GM18873 (cell line): ENCODE measurements at regions not wholly inside any gene's neighbourhood (a gene's known extent, or its start where the extent isn't known, plus 50 kb on each side); places are given as distances from the start of the nearest gene placed in this dataset.
A peak's percentile ranks its signal among the peaks of the same experiment; 100 is the strongest.

Experiments used
- ATAC-seq: cut with Tn5 transposase; IDR thresholded peaks from one replicate; pipeline ENCODE4 v1.9.1; 2021; ENCODE audit warnings: mild to moderate bottlenecking, moderate library complexity, moderate number of reproducible peaks; ENCODE audit not compliant: unreplicated experiment, low FRiP score

DNA sequence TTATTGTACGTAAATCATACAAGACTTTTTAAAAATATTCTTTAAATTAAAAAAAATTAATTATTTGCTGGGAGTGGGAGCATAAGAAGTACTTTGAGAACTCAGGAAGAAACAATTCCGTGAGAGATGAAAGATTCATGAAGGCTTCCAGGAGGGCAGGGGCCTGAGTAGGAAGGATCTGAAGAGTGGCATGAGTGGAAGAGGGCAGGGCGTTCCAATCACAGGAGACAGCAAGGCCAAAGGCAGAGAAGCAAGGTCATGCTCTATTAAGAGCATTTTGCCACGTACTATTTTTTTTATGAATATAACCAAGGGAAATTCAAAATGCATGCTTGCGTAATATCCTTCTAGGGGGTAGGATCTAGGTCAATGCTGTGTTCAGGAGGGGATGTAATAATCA, 265.5 kb downstream of the ZNF608 start:
- no peak for ATAC-seq

DNA sequence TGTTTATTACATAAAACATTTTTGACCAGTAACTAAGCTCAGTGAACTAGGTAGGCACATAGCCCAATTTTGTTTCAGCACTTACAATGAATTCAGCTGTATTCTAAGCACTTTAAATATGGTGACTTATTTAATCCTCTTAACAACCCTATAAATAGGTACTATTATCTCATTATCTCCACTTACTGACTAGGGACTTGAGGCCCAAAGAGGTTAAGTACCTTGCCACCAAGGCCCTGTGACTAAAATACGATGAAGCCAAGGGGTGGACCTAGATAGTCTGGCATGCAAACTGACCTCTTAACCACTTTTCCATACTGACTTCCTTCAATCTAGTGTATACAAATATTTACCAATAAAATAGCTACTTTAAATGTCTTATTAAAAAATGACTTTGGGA, 266.4 kb downstream of the ZNF608 start:
- ATAC-seq: no peak

DNA sequence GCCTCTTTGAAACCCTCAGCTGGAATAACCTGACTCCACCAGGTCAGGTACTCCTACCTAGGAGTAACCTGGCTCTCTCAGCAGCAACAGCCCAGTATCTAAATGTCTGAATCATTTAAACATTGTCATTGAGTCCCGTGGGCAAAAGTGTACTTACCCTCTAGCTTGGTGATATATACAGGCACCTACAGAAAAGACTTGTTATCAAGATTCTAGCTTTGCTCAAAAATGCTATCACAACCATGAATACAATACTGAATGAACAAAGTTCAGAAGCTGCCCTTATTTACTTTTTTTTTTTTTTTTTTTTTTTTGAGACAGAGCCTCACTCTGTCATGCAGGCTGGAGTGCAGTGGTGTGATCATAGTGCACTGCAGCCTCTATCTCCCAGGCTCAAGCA, 268.2 kb downstream of the ZNF608 start:
- ATAC-seq: no peak

DNA sequence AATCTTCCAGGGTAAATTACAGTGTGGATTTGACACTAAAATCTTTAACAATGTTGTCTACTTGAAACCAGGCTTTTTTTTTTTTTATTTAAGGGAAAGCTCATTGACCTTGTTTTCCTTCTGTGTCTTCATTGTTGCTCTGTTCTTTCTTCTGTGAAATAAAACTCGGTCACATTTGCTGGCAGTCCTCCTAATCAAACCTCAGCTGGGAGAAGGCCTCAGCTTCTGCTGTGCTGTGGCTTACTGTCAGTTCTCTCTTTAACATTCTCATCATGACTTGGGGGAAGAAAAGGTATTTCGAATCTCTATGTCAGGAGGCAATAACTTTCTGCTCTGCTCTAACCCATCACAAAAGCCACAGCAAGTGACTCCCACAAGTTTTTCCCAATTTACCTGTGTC, 268.9 kb downstream of the ZNF608 start:
- no peak for ATAC-seq

- no peak for ATAC-seq
These were observed 269.4 kb downstream of the ZNF608 start for GRCh38 chr5:124477062-124477461.

DNA sequence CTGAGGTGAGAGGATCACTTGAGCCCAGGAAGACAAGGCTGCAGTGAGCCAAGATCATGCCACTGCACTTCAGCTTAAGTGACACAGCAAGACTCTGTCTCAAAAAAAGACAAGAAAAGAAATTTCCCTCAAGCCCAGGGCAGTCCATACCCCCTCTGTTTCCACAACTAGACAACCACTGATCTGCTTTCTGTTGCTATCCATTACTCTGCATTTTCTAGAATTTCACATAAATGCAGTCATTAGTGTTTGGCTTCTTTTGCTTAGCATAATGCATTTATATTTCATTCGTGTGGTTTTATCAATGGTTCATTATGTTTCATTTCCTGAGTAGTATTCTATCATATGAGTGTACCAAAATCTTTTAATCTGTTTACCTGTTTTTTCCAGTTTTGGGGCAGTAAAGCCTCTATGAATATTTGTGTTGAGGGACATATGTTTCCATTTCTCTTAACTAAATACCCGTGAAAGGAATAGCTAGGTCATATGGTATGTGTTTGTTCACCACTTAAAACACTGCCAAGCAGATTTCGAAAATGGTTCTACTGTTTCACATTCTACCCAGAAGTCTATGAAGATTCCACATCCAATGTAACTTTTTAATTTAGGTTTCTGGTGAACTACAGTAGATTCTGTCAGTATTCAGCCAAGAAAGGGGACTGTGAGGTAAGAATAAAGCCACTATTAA, 271.8 kb downstream of the ZNF608 start:
- ATAC-seq: no peak

DNA sequence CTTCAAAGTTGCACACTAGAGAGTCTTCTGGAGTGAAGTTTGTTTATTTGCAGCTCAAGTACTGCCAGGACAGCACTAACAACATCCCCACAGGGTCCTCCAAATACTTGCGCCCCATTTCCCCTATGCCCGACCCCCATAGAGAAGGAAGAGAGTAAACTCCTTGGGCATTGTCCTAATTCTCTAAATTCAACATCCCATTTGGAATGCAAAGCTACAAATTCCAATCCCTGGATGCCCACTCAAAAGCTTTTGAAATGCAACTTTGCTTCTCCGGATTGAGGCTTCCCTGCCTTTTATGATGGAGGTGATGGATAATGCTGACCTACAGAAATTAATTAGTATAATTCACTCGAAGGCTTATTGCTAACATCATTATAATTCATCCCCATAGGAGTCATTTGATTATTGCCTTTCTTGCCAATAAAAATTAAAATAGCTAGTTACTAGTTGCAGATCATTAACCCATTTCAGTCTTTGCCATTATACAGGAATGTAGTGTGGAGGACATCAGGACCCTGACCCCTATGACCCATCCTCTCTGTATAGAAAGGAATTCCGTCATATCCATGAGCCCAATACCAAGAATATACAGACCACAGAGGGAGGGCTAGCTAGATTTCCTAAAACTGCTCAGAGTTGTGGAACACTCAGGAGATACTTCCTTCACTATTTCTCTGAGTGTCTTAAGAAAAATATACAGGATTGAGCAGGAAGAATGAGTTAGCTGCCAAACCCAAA, 277.6 kb downstream of the ZNF608 start:
- no peak for ATAC-seq

DNA sequence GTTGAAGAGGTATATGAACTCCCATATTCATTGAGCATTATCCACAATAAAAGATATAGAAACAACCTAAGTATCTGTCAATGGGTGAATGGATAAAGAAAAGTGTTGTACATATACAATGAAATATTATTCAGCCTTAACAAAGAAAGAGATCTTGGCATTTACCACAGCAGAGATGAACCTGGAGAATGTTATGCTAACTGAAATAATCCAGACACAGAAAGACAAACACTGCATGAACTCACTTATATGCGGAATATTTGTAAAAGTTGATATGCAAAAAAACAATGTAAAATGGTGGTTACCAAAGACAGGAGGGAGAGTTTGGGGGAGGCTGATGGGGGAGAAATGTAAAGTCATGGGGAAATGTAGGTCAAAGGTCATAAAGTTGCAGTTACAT, 278.7 kb downstream of the ZNF608 start:
- no peak for ATAC-seq

GRCh38 chr5:124466011-124466410, 280.4 kb downstream of the ZNF608 start:
- no peak for ATAC-seq

GRCh38 chr5:124463851-124464250, 282.6 kb downstream of the ZNF608 start:
- ATAC-seq: no peak

DNA sequence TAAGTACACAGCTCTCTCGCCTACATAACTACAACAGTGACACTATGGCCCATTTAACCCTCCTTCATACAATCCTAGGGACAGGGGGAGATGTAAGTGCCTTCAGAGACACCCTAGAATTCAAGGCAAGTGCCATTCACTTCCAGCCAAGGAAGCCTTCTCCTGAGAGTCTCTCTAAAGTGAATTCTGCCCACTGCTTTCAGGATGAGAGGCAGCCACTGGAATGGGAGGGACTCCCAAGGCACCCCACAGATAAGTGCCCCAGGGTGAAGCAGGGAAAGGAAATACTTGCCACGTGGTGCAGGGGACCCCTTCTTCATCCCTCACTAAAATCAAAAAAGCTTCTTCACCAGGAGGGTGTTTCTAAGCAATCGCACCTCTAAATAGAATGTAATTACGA, 283.7 kb downstream of the ZNF608 start:
- ATAC-seq: no peak

DNA sequence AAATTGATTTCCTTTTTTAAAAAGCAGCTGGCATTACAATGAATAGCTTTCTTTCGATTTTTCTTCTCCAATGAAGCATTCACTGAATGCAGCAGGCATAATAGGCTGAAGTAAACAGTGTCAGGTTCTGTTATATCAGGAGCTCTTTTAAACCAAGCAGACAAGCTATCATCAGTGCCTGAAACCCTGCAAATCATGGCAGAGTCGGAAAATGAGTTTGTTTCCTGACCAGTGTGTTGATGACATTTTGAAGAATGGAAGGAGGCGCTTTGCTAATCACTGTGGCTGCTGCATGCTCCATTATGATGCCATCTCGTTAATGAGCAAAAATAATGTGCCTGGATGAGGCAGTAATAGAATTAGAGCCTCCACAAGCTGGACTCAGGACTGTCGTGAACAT, 284.5 kb downstream of the ZNF608 start:
- no peak for ATAC-seq

- ATAC-seq: no peak
These were observed 285.3 kb downstream of the ZNF608 start for GRCh38 chr5:124461157-124461556.

GRCh38 chr5:124460642-124461041, 285.8 kb downstream of the ZNF608 start:
- ATAC-seq: no peak

GRCh38 chr5:124459984-124460383, 286.5 kb downstream of the ZNF608 start:
- no peak for ATAC-seq

DNA sequence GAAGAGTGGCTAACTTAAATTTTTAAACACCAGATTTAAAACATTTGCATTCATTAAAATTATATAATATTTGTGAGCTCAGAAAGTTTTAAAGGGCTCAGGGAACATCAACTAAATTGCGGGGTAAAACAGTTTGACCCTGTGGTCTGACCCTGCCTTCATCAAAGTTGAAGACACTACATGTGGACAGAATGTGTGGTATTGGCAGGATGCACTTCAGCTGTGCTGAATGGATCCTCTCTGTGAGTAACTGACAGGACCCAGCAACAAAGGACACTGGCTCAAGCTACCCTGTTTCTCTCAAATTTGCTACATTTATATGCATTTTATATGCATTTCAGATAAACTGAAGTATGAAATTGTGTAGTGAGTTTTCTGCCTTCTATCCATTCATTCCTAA, 288.5 kb downstream of the ZNF608 start:
- no peak for ATAC-seq

GRCh38 chr5:124457101-124457500, 289.3 kb downstream of the ZNF608 start:
- ATAC-seq: no peak

GRCh38 chr5:124456249-124456648, 290.2 kb downstream of the ZNF608 start:
- ATAC-seq: no peak

DNA sequence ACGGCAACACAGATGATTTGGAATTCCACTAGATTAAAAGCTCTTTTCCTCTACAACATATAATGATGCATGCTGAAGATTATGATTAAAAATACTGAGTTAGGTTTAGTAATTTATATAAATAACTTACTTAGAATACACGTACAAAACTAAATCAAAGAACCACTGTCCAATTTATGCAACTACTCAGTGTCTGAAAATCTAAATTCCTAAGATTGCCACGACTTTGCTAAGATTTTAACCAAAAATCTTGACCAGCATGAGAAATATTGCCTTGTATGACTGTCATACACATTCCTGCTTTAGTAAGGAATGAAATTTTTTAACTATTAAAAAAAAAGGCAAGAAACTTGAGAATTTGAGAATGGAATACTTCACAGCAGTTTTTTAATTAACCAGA, 292.4 kb downstream of the ZNF608 start:
- ATAC-seq: no peak

DNA sequence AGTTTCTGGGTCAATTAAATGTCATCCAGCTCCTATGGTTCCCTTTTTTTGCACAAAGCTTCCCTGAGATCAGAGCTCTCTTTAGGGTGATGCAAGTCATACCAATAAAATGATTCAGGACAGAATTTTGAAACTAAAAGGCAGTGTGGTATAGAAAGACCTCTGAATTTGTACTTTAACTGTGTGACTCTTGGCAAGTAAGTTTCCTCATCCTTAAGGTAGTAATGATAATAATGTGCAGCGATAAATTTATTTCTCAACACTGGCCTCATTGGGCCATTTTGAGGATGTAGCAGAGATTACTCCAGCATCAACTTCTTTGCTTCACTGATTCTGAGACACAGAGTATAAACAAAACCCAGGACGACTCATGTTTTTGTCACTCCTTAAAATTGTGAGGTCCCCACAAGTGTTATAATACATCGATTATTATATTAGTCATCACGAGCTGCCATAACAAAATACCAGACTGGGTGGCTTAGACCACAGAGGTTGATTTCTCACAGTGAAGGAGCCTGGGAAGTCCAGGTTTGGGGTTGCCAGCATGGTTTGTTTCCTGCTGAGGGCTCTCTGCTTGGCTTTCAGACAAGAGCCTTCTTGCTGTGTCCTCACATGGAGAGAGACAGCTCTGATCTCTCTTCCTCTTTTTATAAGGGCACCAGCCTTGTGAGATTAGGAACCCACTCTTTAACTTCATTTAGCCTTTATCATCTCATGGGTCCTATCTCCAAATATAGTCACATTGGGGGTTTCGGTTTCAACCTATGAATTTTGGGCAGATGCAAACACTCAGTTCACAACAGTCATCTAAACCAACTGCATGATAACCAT, 293.0 kb downstream of the ZNF608 start:
- ATAC-seq: peak; percentile 98

- ATAC-seq: no peak
These were observed 294.0 kb downstream of the ZNF608 start for GRCh38 chr5:124452412-124452811.
